Astrocyte (in vitro differentiated cells and primary cell): ENCODE measurements at regions not wholly inside any gene's neighbourhood (a gene's known extent, or its start where the extent isn't known, plus 50 kb on each side); places are given as distances from the start of the nearest gene placed in this dataset.

Experiments used
- DNase-seq: peaks from one replicate; pipeline ENCODE4 v3.0.0-alpha.2; 2010; ENCODE audit warnings: low read depth
- FAIRE-seq: peaks from 2 replicates; lab custom pipeline; 2011; peaks lifted over from hg19 to GRCh38; lab: Jason Lieb, UNC
- H2AFZ ChIP-seq: 2 replicates; pipeline ENCODE4 v1.6.0; 2012; ENCODE audit warnings: low read depth, low read length, inconsistent platforms
- H3K27ac ChIP-seq: 2 replicates; pipeline ENCODE4 v1.5.1; 2011; ENCODE audit warnings: low read depth, low read length, inconsistent platforms
- H3K27me3 ChIP-seq: 2 replicates; pipeline ENCODE4 v1.6.0; 2011; ENCODE audit warnings: low read length, inconsistent platforms; ENCODE audit not compliant: insufficient read depth
- H3K36me3 ChIP-seq: 2 replicates; pipeline ENCODE4 v1.5.1; 2011; ENCODE audit warnings: low read length, inconsistent platforms; ENCODE audit not compliant: insufficient read depth
- H3K4me1 ChIP-seq: 2 replicates; pipeline ENCODE4 v1.5.1; 2011; ENCODE audit warnings: low read length, inconsistent platforms; ENCODE audit not compliant: insufficient read depth
- H3K4me2 ChIP-seq: 2 replicates; pipeline ENCODE4 v1.6.0; 2012; ENCODE audit warnings: low read length, inconsistent platforms
- H3K4me3 ChIP-seq: 2 replicates; pipeline ENCODE4 v1.5.1; 2011; ENCODE audit warnings: low read depth, mild to moderate bottlenecking, low read length, inconsistent platforms; ENCODE audit not compliant: insufficient read depth
- H3K79me2 ChIP-seq: 2 replicates; pipeline ENCODE4 v1.6.0; 2012; ENCODE audit warnings: mild to moderate bottlenecking, low read length, inconsistent platforms; ENCODE audit not compliant: insufficient read depth
- H3K9ac ChIP-seq: 2 replicates; pipeline ENCODE4 v1.6.0; 2012; ENCODE audit warnings: mild to moderate bottlenecking, low read length, inconsistent platforms
- H3K9me3 ChIP-seq: 2 replicates; pipeline ENCODE4 v1.5.1; 2012; ENCODE audit warnings: low read depth, mild to moderate bottlenecking, low read length, inconsistent platforms; ENCODE audit not compliant: insufficient read depth
- H4K20me1 ChIP-seq: 2 replicates; pipeline ENCODE4 v1.6.0; 2012; ENCODE audit warnings: low read length, inconsistent platforms; ENCODE audit not compliant: insufficient read depth
- H3K27ac Mint-ChIP-seq: one replicate; pipeline ENCODE4 v1.8.0; 2021; ENCODE audit warnings: mild to moderate bottlenecking, mixed read lengths; ENCODE audit not compliant: unreplicated experiment
- H3K27me3 Mint-ChIP-seq: one replicate; pipeline ENCODE4 v1.8.0; 2021; ENCODE audit warnings: low read depth, mixed read lengths; ENCODE audit not compliant: unreplicated experiment
- H3K36me3 Mint-ChIP-seq: one replicate; pipeline ENCODE4 v1.8.0; 2021; ENCODE audit warnings: low read depth, mixed read lengths; ENCODE audit not compliant: unreplicated experiment
- H3K4me1 Mint-ChIP-seq: one replicate; pipeline ENCODE4 v1.8.0; 2021; ENCODE audit warnings: low read depth, mixed read lengths; ENCODE audit not compliant: unreplicated experiment
- H3K4me3 Mint-ChIP-seq: one replicate; pipeline ENCODE4 v1.8.0; 2021; ENCODE audit warnings: mild to moderate bottlenecking, moderate library complexity, mixed read lengths; ENCODE audit not compliant: unreplicated experiment
- H3K9me3 Mint-ChIP-seq: one replicate; pipeline ENCODE4 v1.8.0; 2021; ENCODE audit warnings: mild to moderate bottlenecking, mixed read lengths; ENCODE audit not compliant: unreplicated experiment
- CTCF ChIP-seq: IDR thresholded peaks from 2 replicates; pipeline ENCODE4 v1.5.1; 2011; ENCODE audit warnings: low read depth, mild to moderate bottlenecking, inconsistent platforms, low read length, moderate library complexity; ENCODE audit not compliant: insufficient read depth
- EZH2 ChIP-seq: IDR thresholded peaks from 2 replicates; pipeline ENCODE4 v1.6.1; 2012; ENCODE audit warnings: mild to moderate bottlenecking, low read length, inconsistent platforms; ENCODE audit not compliant: insufficient read depth

DNA sequence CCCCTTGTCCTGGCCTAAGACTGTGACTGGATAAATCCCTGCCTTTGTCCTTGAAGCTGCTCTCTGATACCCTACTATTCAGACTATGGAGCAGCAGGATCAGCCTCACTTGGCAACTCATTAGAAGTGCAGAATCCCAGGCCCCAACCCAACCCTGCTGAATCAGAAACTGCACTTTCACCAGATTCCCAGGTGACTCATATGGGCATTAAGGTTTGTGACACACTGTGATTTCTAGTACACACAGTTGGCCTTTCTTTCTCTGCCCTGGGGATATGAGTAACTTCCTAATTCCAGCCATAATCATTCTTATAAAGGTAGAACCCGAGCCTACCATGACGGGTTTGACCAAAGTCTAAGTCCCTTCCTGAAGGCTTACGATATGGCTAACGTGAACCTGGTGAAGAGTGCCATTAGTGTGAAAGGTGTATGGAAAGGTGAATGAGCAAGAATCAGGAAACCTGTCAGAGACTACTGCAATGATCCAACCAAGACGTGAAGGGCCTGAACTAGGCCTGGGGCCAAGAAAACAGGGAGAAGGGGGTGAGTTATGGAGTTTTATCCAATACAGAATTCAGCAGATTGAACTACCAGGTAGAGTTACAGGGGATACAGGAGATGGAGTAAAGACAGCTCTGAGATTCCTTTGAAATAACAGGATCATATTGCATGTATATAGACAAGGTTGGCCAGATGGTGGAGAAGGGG, 533.0 kb downstream of the BNC2 start:
- Histone ChIP-seq H3K9ac (peak overlapping the region; percentile 48), H2AFZ (peak overlapping the region; percentile 8), H3K9me3 (no peaks in the 10 kb centered on the region), H3K27me3 (no peaks in the 10 kb centered on the region), H4K20me1 (no peaks in the 10 kb centered on the region), H3K4me2 (peak overlapping the region; percentile 47), H3K36me3 (no peaks in the 10 kb centered on the region), H3K4me1 (peaks cover 35% of the 10 kb centered on the region), H3K27ac (peak overlapping the region; percentile 83), H3K4me3 (no peak overlapping the region), H3K79me2 (no peaks in the 10 kb centered on the region)
- no peaks in the 10 kb centered on the region for H3K27me3 Mint-ChIP-seq
- TF ChIP-seq EZH2, result no peak
- TF ChIP-seq CTCF, result no peak
- peak; percentile 96 for DNase-seq
- peak overlapping the region; percentile 82 for H3K27ac Mint-ChIP-seq
- peaks cover 13% of the 10 kb centered on the region for H3K9me3 Mint-ChIP-seq
- H3K4me3 Mint-ChIP-seq, result no peak overlapping the region
- peak; percentile 94 for FAIRE-seq
- H3K4me1 Mint-ChIP-seq, result peaks cover 42% of the 10 kb centered on the region
- peaks cover 2% of the 10 kb centered on the region for H3K36me3 Mint-ChIP-seq

GRCh38 chr9:16341177-16341576, 529.3 kb downstream of the BNC2 start:
- Histone ChIP-seq H2AFZ (no peak overlapping the region), H3K36me3 (no peaks in the 10 kb centered on the region), H3K4me2 (no peak overlapping the region), H3K4me3 (no peak overlapping the region), H3K4me1 (peaks cover 39% of the 10 kb centered on the region), H3K79me2 (no peaks in the 10 kb centered on the region), H3K9me3 (no peaks in the 10 kb centered on the region), H3K27me3 (no peaks in the 10 kb centered on the region), H3K9ac (no peak overlapping the region), H3K27ac (no peak overlapping the region), H4K20me1 (no peaks in the 10 kb centered on the region)
- H3K36me3 Mint-ChIP-seq, result peaks cover 4% of the 10 kb centered on the region
- no peak for TF ChIP-seq CTCF
- no peak for TF ChIP-seq EZH2
- H3K9me3 Mint-ChIP-seq, result peaks cover 5% of the 10 kb centered on the region
- no peak overlapping the region for H3K4me3 Mint-ChIP-seq
- peak; percentile 55 for DNase-seq
- peak overlapping the region; percentile 75 for H3K27ac Mint-ChIP-seq
- peaks cover 53% of the 10 kb centered on the region for H3K4me1 Mint-ChIP-seq
- no peaks in the 10 kb centered on the region for H3K27me3 Mint-ChIP-seq
- no peak for FAIRE-seq
